HG02642 (cell line): ENCODE measurements at regions not wholly inside any gene's neighbourhood (a gene's known extent, or its start where the extent isn't known, plus 50 kb on each side); places are given as distances from the start of the nearest gene placed in this dataset.
A peak's percentile ranks its signal among the peaks of the same experiment; 100 is the strongest.

ENCODE experiments used
- ATAC-seq: cut with Tn5 transposase; IDR thresholded peaks from one replicate; pipeline ENCODE4 v1.9.1; 2021; ENCODE audit warnings: mild to moderate bottlenecking; ENCODE audit not compliant: unreplicated experiment, poor library complexity

- ATAC-seq, result no peak
Measured at GRCh38 chr6:163820171-163820570, 405.7 kb downstream of the QKI start.

- no peak for ATAC-seq
Measured at GRCh38 chr6:163818719-163819118, 404.2 kb downstream of the QKI start.

- ATAC-seq, result no peak
Measured at GRCh38 chr6:163816441-163816840, 401.9 kb downstream of the QKI start.

GRCh38 chr6:163815796-163816195, 401.3 kb downstream of the QKI start:
- no peak for ATAC-seq

GRCh38 chr6:163814494-163815364, 400.2 kb downstream of the QKI start:
- no peak for ATAC-seq

- ATAC-seq, result peak; percentile 55
Measured at GRCh38 chr6:163813979-163814493, 399.5 kb downstream of the QKI start.

- ATAC-seq, result no peak
Measured at GRCh38 chr6:163811317-163811716, 396.8 kb downstream of the QKI start.

- ATAC-seq, result no peak
Measured at GRCh38 chr6:163809364-163809763, 394.8 kb downstream of the QKI start.

GRCh38 chr6:163808871-163809270, 394.4 kb downstream of the QKI start:
- ATAC-seq, result no peak

- no peak for ATAC-seq
Measured at GRCh38 chr6:163808231-163808630, 393.7 kb downstream of the QKI start.

GRCh38 chr6:163806755-163807499, 392.4 kb downstream of the QKI start:
- no peak for ATAC-seq

GRCh38 chr6:163804991-163805390, 390.5 kb downstream of the QKI start:
- ATAC-seq, result no peak

- no peak for ATAC-seq
Measured at GRCh38 chr6:163802267-163802666, 387.7 kb downstream of the QKI start.

- no peak for ATAC-seq
Measured at GRCh38 chr6:163797296-163797845, 382.9 kb downstream of the QKI start.

- ATAC-seq, result peak; percentile 90
Measured at GRCh38 chr6:163793011-163793983, 378.8 kb downstream of the QKI start.

- ATAC-seq, result no peak
Measured at GRCh38 chr6:163790266-163790840, 375.8 kb downstream of the QKI start.

GRCh38 chr6:163789199-163789810, 374.8 kb downstream of the QKI start:
- no peak for ATAC-seq

GRCh38 chr6:163786995-163787671, 372.6 kb downstream of the QKI start:
- ATAC-seq, result no peak
